ENCODE measurements at regions not wholly inside any gene's neighbourhood (a gene's known extent, or its start where the extent isn't known, plus 50 kb on each side); places are given as distances from the start of the nearest gene placed in this dataset.

GRCh38 chr10:94137747-94138146, 144.0 kb downstream of the PLCE1 start:
- TF ChIP-seq CTCF (IDR thresholded peaks at IDR 0.05; ENCODE audit: low read length) (no peak), EZH2 (IDR thresholded peaks at IDR 0.05; ENCODE audit: borderline replicate concordance, low read length) (no peak)

Measured in OCI-LY1 (cell line).